CD4-positive, alpha-beta memory T cell (primary cell): ENCODE measurements at regions not wholly inside any gene's neighbourhood (a gene's known extent, or its start where the extent isn't known, plus 50 kb on each side); places are given as distances from the start of the nearest gene placed in this dataset.

Experiments used
- CTCF ChIA-PET: fragments of 350-600 bp; sonication (Branson Sonifier 250); formaldehyde crosslinking; loops from one replicate; lab custom pipeline; 2021; ENCODE audit warnings: inconsistent platforms; ENCODE audit not compliant: partially characterized antibody; lab: Charles Lee
- POLR2A ChIA-PET: fragments of 350-600 bp; sonication (Branson Sonifier 250); formaldehyde crosslinking; loops from one replicate; lab custom pipeline; 2021; ENCODE audit not compliant: partially characterized antibody; lab: Charles Lee
- DNase-seq, 5 donors: peaks; one replicate each; pipeline versions ENCODE4 v3.0.0 to v3.0.0-alpha.2; 2020 to 2022; ENCODE audit warnings: mixed read lengths in 1 of 5
- H3K27ac ChIP-seq: one replicate; pipeline ENCODE4 v1.7.0; 2013; ENCODE audit warnings: low read depth, low read length
- H3K27me3 ChIP-seq: 2 replicates; pipeline ENCODE4 v1.7.0; 2013; ENCODE audit warnings: mild to moderate bottlenecking, low read length, moderate library complexity; ENCODE audit not compliant: insufficient read depth
- H3K36me3 ChIP-seq: 2 replicates; pipeline ENCODE4 v1.7.0; 2013; ENCODE audit warnings: mild to moderate bottlenecking, low read length, moderate library complexity; ENCODE audit not compliant: insufficient read depth
- H3K4me1 ChIP-seq: 2 replicates; pipeline ENCODE4 v1.7.0; 2013; ENCODE audit warnings: mild to moderate bottlenecking, low read length, moderate library complexity; ENCODE audit not compliant: insufficient read depth
- H3K4me3 ChIP-seq, 2 donors: one replicate each; pipeline ENCODE4 v1.7.0; 2013; ENCODE audit warnings: low read length in 2 of 2, mild to moderate bottlenecking in 1 of 2
- H3K9me3 ChIP-seq, 2 donors: one replicate each; pipeline ENCODE4 v1.7.0; 2013; ENCODE audit warnings: low read length in 2 of 2, control low read depth in 1 of 2; ENCODE audit not compliant: control insufficient read depth in 1 of 2
- H3K27ac Mint-ChIP-seq, 7 donors: one replicate each; pipeline ENCODE4 v1.8.0; 2020 to 2021; ENCODE audit warnings: mixed read lengths in 7 of 7, mild to moderate bottlenecking in 6 of 7, inconsistent platforms in 3 of 7, moderate library complexity in 3 of 7
- H3K27me3 Mint-ChIP-seq, 2 donors: one replicate each; pipeline ENCODE4 v1.8.0; 2020 to 2021; ENCODE audit warnings: mixed read lengths in 2 of 2
- H3K36me3 Mint-ChIP-seq, 2 donors: one replicate each; pipeline ENCODE4 v1.8.0; 2020 to 2021; ENCODE audit warnings: mixed read lengths in 2 of 2, inconsistent platforms in 1 of 2, mild to moderate bottlenecking in 1 of 2
- H3K4me1 Mint-ChIP-seq, 4 donors: one replicate each; pipeline ENCODE4 v1.8.0; 2020 to 2021; ENCODE audit warnings: mixed read lengths in 4 of 4, mild to moderate bottlenecking in 1 of 4
- H3K4me3 Mint-ChIP-seq, 8 donors: one replicate each; pipeline ENCODE4 v1.8.0; 2020 to 2021; ENCODE audit warnings: mixed read lengths in 8 of 8, mild to moderate bottlenecking in 7 of 8, moderate library complexity in 6 of 8, inconsistent platforms in 3 of 8
- H3K9me3 Mint-ChIP-seq, 8 donors: one replicate each; pipeline ENCODE4 v1.8.0; 2020 to 2021; ENCODE audit warnings: mixed read lengths in 8 of 8, mild to moderate bottlenecking in 5 of 8, inconsistent platforms in 3 of 8, moderate library complexity in 1 of 8
- intact Hi-C: fragments of 100-400 bp; cut with micrococcal nuclease; formaldehyde crosslinking; loops from one replicate; pipeline ENCODE4 v1.15.1; 2023

GRCh38 chrX:6885396-6885795 is 262.1 kb upstream of the STS start:
- intact Hi-C loops = no loop called here
- H3K4me1 ChIP-seq = no peaks in the 10 kb centered on the region
- peaks cover 0 to 5% (median 1%) of the 10 kb centered on the region in 8 donors for H3K9me3 Mint-ChIP-seq
- H3K27ac ChIP-seq = no peak overlapping the region
- no peaks in the 10 kb centered on the region for H3K36me3 Mint-ChIP-seq
- H3K4me1 Mint-ChIP-seq = no peaks in the 10 kb centered on the region
- H3K36me3 ChIP-seq = no peaks in the 10 kb centered on the region
- no peaks in the 10 kb centered on the region for H3K27me3 Mint-ChIP-seq
- H3K9me3 ChIP-seq = no peaks in the 10 kb centered on the region
- H3K27me3 ChIP-seq = no peaks in the 10 kb centered on the region
- H3K4me3 Mint-ChIP-seq = no peak overlapping the region
- ChIA-PET CTCF (no interaction called here), POLR2A (no interaction called here)
- no peak overlapping the region for H3K4me3 ChIP-seq
- H3K27ac Mint-ChIP-seq = peak overlapping the region in 1 of 7 donors; percentile 8
- no peak for DNase-seq

DNA sequence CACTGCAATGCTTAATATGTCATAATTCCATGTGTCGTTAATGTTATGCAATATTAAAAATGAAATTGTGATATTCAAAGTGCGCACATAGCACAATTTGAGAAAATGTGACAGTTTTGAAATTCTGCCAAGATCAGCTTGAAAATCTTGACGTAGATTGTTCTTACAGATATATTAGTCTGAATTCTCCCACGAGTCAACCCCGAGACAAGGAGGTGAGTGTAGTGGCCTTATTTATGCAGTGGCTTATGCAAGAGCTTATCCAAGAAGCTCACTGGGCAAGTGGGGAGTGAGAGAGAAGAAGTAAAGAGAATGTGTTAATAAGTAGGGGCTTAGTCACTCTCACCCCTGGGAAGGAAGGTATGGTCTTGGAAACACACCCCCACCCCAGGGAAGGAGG is 286.1 kb upstream of the STS start:
- peaks cover 0 to 27% (median 21%) of the 10 kb centered on the region in 8 donors for H3K9me3 Mint-ChIP-seq
- intact Hi-C loops = no loop called here

DNA sequence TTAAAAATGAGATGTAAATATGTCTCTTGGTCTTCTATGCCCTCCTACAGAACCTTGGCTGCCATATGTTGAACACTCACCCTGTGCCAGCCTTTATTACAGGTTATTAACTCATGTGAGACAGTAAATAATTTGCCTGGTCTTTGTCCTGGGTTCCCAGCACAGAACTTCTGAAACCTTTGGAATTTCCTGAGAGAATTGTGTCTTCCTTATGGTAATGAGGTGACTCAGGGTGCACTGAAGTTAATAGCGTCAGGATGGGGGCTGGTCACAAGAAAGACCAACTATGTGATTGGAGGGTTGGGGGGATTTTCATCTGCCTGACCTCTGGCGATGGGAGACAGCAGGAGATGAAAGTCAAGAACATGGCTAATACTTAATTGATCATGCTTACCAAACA is 289.8 kb upstream of the STS start:
- POLR2A ChIA-PET = no interaction called here
- H3K9me3 ChIP-seq = no peaks in the 10 kb centered on the region
- no peak for DNase-seq
- no peak overlapping the region for H3K4me3 ChIP-seq
- H3K27ac ChIP-seq = no peak overlapping the region
- Mint-ChIP-seq H3K4me3 (peak overlapping the region in 1 of 8 donors; percentile 42), H3K36me3 (peaks cover 0 to 3% of the 10 kb centered on the region in 2 donors), H3K27me3 (no peaks in the 10 kb centered on the region), H3K27ac (no peak overlapping the region), H3K4me1 (no peaks in the 10 kb centered on the region), H3K9me3 (peaks cover 0 to 24% (median 18%) of the 10 kb centered on the region in 8 donors)
- no peaks in the 10 kb centered on the region for H3K36me3 ChIP-seq
- CTCF ChIA-PET = no interaction called here
- H3K4me1 ChIP-seq = no peaks in the 10 kb centered on the region
- intact Hi-C loops = no loop called here
- H3K27me3 ChIP-seq = no peaks in the 10 kb centered on the region

More for the DNA sequence above, 286.1 kb upstream of the STS start:
- Mint-ChIP-seq H3K4me1 (no peaks in the 10 kb centered on the region), H3K4me3 (no peak overlapping the region), H3K36me3 (peaks cover 0 to 3% of the 10 kb centered on the region in 2 donors), H3K27me3 (no peaks in the 10 kb centered on the region), H3K27ac (no peak overlapping the region)
- H3K27ac ChIP-seq = no peak overlapping the region
- ChIA-PET POLR2A (no interaction called here), CTCF (no interaction called here)
- H3K4me1 ChIP-seq = no peaks in the 10 kb centered on the region
- H3K9me3 ChIP-seq = no peaks in the 10 kb centered on the region
- DNase-seq = no peak
- no peaks in the 10 kb centered on the region for H3K27me3 ChIP-seq
- no peak overlapping the region for H3K4me3 ChIP-seq
- H3K36me3 ChIP-seq = no peaks in the 10 kb centered on the region

DNA sequence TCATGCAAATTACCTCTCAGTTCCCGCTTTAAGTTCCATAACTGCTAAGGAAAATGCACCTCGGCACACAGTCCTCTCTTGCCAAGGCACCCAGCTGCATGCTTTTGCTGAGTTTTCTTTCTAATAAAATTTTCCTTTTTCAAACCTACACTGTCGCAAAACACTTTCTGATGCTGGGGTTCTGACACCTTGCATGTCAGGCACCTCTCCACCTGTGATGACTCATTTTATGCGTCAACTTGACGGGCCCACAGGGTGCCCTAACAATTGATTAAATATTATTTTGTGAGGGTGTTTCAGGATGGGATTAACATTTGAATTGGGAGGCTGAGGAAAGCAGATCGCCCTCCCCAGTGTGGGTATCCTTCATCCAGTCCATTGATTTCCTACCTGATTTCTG is 291.0 kb upstream of the STS start:
- POLR2A ChIA-PET = no interaction called here
- no peaks in the 10 kb centered on the region for H3K36me3 ChIP-seq
- no peaks in the 10 kb centered on the region for H3K9me3 ChIP-seq
- H3K27me3 ChIP-seq = no peaks in the 10 kb centered on the region
- no peak overlapping the region for H3K27ac Mint-ChIP-seq
- H3K4me3 Mint-ChIP-seq = no peak overlapping the region
- no peaks in the 10 kb centered on the region for H3K27me3 Mint-ChIP-seq
- H3K4me3 ChIP-seq = no peak overlapping the region
- peaks cover 0 to 3% of the 10 kb centered on the region in 2 donors for H3K36me3 Mint-ChIP-seq
- no peaks in the 10 kb centered on the region for H3K4me1 Mint-ChIP-seq
- H3K9me3 Mint-ChIP-seq = peaks cover 0 to 24% (median 16%) of the 10 kb centered on the region in 8 donors
- CTCF ChIA-PET = no interaction called here
- intact Hi-C loops = no loop called here
- no peak for DNase-seq
- no peak overlapping the region for H3K27ac ChIP-seq
- H3K4me1 ChIP-seq = no peaks in the 10 kb centered on the region

DNA sequence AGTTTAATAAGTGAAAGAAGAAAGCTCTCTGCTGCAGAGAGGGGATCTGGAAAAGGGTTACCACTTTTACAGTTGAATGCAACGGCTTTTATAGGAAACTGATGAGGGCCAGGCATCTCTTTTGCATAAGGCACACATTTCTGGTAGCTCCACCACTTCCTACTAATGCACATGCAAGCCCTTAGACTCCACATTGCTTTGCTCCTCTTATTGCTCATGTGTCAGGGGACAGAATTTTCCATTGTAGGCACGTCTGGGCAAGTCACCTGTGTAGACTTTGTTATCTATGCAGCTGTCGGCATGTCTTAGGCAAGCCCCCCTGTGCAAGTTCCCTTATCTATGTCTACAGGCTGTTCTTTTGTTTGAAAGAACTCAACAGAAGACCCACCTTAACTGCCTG is 294.6 kb upstream of the STS start:
- no peak for DNase-seq
- Mint-ChIP-seq H3K27me3 (no peaks in the 10 kb centered on the region), H3K27ac (no peak overlapping the region), H3K4me1 (no peaks in the 10 kb centered on the region), H3K36me3 (peaks cover 0 to 2% of the 10 kb centered on the region in 2 donors), H3K4me3 (no peak overlapping the region), H3K9me3 (peaks cover 0 to 7% (median 2%) of the 10 kb centered on the region in 8 donors)
- CTCF ChIA-PET = no interaction called here
- Histone ChIP-seq H3K9me3 (no peaks in the 10 kb centered on the region), H3K4me3 (no peak overlapping the region), H3K27ac (no peak overlapping the region), H3K36me3 (no peaks in the 10 kb centered on the region), H3K4me1 (no peaks in the 10 kb centered on the region), H3K27me3 (no peaks in the 10 kb centered on the region)
- POLR2A ChIA-PET = no interaction called here
- intact Hi-C loops = no loop called here

GRCh38 chrX:6852121-6852520 is 295.4 kb upstream of the STS start:
- no peaks in the 10 kb centered on the region for H3K9me3 ChIP-seq
- H3K27me3 ChIP-seq = no peaks in the 10 kb centered on the region
- no peaks in the 10 kb centered on the region for H3K4me1 Mint-ChIP-seq
- no peak overlapping the region for H3K27ac Mint-ChIP-seq
- DNase-seq = no peak
- no peak overlapping the region for H3K27ac ChIP-seq
- H3K36me3 Mint-ChIP-seq = no peaks in the 10 kb centered on the region
- CTCF ChIA-PET = no interaction called here
- H3K36me3 ChIP-seq = no peaks in the 10 kb centered on the region
- H3K4me3 Mint-ChIP-seq = no peak overlapping the region
- no peaks in the 10 kb centered on the region for H3K27me3 Mint-ChIP-seq
- no peak overlapping the region for H3K4me3 ChIP-seq
- POLR2A ChIA-PET = no interaction called here
- intact Hi-C loops = no loop called here
- H3K4me1 ChIP-seq = no peaks in the 10 kb centered on the region
- H3K9me3 Mint-ChIP-seq = peaks cover 0 to 10% (median 6%) of the 10 kb centered on the region in 8 donors

DNA sequence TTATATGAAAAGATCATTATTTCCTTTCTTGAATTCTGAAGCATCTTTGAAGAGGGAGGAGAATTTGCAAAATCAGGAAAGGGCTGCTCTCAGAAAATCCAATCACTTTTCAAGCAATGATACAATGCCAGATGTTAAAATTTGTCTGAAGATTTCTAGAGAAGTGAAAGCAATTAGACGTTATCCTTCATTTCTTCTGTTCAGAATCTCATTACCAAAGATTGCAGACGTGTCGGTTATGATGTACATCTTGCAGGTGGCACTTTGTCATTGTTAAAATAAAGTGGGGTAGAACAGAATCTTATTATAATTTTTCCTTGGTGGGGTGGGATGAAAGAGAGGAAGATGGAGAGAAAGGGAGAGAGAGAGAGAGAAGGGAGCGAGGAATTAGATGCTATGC is 296.4 kb upstream of the STS start:
- Mint-ChIP-seq H3K4me1 (no peaks in the 10 kb centered on the region), H3K27me3 (no peaks in the 10 kb centered on the region), H3K4me3 (no peak overlapping the region), H3K36me3 (no peaks in the 10 kb centered on the region), H3K27ac (no peak overlapping the region), H3K9me3 (peaks cover 0 to 13% (median 7%) of the 10 kb centered on the region in 8 donors)
- H3K9me3 ChIP-seq = no peaks in the 10 kb centered on the region
- intact Hi-C loops = no loop called here
- H3K27me3 ChIP-seq = no peaks in the 10 kb centered on the region
- no peak overlapping the region for H3K27ac ChIP-seq
- no peak overlapping the region for H3K4me3 ChIP-seq
- ChIA-PET POLR2A (no interaction called here), CTCF (no interaction called here)
- H3K36me3 ChIP-seq = no peaks in the 10 kb centered on the region
- no peak for DNase-seq
- H3K4me1 ChIP-seq = no peaks in the 10 kb centered on the region
